Keratinocyte (primary cell): ENCODE measurements at regions not wholly inside any gene's neighbourhood (a gene's known extent, or its start where the extent isn't known, plus 50 kb on each side); places are given as distances from the start of the nearest gene placed in this dataset.

Experiments
- DNase-seq: peaks from one replicate; pipeline ENCODE4 v3.0.0-alpha.2; 2011; ENCODE audit warnings: low read depth, missing footprints, low spot score
- FAIRE-seq: peaks from 2 replicates; lab custom pipeline; 2011; peaks lifted over from hg19 to GRCh38; lab: Jason Lieb, UNC
- H2AFZ ChIP-seq: 2 replicates; pipeline ENCODE4 v1.6.0; 2012; ENCODE audit warnings: low read length, control low read depth, inconsistent platforms; ENCODE audit not compliant: control insufficient read depth
- H3K27ac ChIP-seq: 2 replicates; pipeline ENCODE4 v1.5.1; 2011; ENCODE audit warnings: low read length; ENCODE audit not compliant: control insufficient read depth, insufficient read depth
- H3K27me3 ChIP-seq: 3 replicates; pipeline ENCODE4 v1.6.0; 2011; ENCODE audit warnings: low read length; ENCODE audit not compliant: control insufficient read depth, insufficient read depth; ENCODE audit errors: extremely low read depth
- H3K36me3 ChIP-seq, 2 experiments: 2 replicates in 1 of 2; 3 replicates in 1 of 2; pipeline ENCODE4 v1.5.1; 2011; ENCODE audit warnings: low read length in 2 of 2, mild to moderate bottlenecking in 1 of 2; ENCODE audit not compliant: control insufficient read depth in 2 of 2, insufficient read depth in 2 of 2; ENCODE audit errors: extremely low read depth in 1 of 2
- H3K4me1 ChIP-seq: 3 replicates; pipeline ENCODE4 v1.5.1; 2011; ENCODE audit warnings: low read length; ENCODE audit not compliant: control insufficient read depth, insufficient read depth; ENCODE audit errors: extremely low read depth
- H3K4me2 ChIP-seq: 3 replicates; pipeline ENCODE4 v1.6.0; 2011; ENCODE audit warnings: low read depth, low read length; ENCODE audit not compliant: control insufficient read depth, insufficient read depth; ENCODE audit errors: extremely low read depth
- H3K4me3 ChIP-seq, 3 experiments: fragments of 200-600 bp in 1 of 3; sonication (generic) in 1 of 3; 2 replicates in 2 of 3; 3 replicates in 1 of 3; pipeline ENCODE4 v1.5.1; 2011 to 2016; ENCODE audit warnings: low read length in 3 of 3, mild to moderate bottlenecking in 3 of 3, control low read depth in 2 of 3, inconsistent platforms in 1 of 3, low read depth in 1 of 3, mixed read lengths in 1 of 3, mixed run types in 1 of 3, moderate library complexity in 1 of 3; ENCODE audit not compliant: control insufficient read depth in 2 of 3, insufficient read depth in 2 of 3; ENCODE audit errors: extremely low read depth in 1 of 3
- H3K79me2 ChIP-seq: 2 replicates; pipeline ENCODE4 v1.6.0; 2012; ENCODE audit warnings: low read length; ENCODE audit not compliant: control insufficient read depth, insufficient read depth
- H3K9ac ChIP-seq: 3 replicates; pipeline ENCODE4 v1.6.0; 2011; ENCODE audit warnings: low read length; ENCODE audit not compliant: control insufficient read depth, insufficient read depth; ENCODE audit errors: extremely low read depth
- H3K9me1 ChIP-seq: 3 replicates; pipeline ENCODE4 v1.6.0; 2011; ENCODE audit warnings: low read length; ENCODE audit not compliant: control insufficient read depth, insufficient read depth; ENCODE audit errors: extremely low read depth
- H3K9me3 ChIP-seq: 2 replicates; pipeline ENCODE4 v1.5.1; 2012; ENCODE audit warnings: low read depth, low read length; ENCODE audit not compliant: control insufficient read depth
- H4K20me1 ChIP-seq: 3 replicates; pipeline ENCODE4 v1.6.0; 2011; ENCODE audit warnings: low read length; ENCODE audit not compliant: control insufficient read depth, insufficient read depth; ENCODE audit errors: extremely low read depth
- EZH2 ChIP-seq: IDR thresholded peaks from one replicate; pipeline ENCODE4 v1.6.1; 2012; ENCODE audit warnings: inconsistent platforms, mild to moderate bottlenecking, low read length, moderate library complexity
- dilution Hi-C: fragments of 300-500 bp; cut with MboI; formaldehyde crosslinking; loops from one replicate; pipeline ENCODE4 v1.7.0; 2020; ENCODE audit warnings: low sequenced_read_pairs; ENCODE audit not compliant: extremely low pct_ligation_motif_present
- TF ChIP-seq, protein P1 (sequence below), 3 experiments: IDR thresholded peaks in 1 of 3; conservative IDR thresholded peaks in 1 of 3; optimal IDR thresholded peaks in 1 of 3; 2 replicates in 2 of 3; 3 replicates in 1 of 3; pipeline versions ENCODE3 to v1.5.1; 2011; ENCODE audit warnings: low read length in 3 of 3, mild to moderate bottlenecking in 3 of 3, moderate library complexity in 2 of 3, control low read depth in 1 of 3, inconsistent platforms in 1 of 3; ENCODE audit not compliant: insufficient read depth in 2 of 3; ENCODE audit errors: extremely low read depth in 1 of 3

DNA sequence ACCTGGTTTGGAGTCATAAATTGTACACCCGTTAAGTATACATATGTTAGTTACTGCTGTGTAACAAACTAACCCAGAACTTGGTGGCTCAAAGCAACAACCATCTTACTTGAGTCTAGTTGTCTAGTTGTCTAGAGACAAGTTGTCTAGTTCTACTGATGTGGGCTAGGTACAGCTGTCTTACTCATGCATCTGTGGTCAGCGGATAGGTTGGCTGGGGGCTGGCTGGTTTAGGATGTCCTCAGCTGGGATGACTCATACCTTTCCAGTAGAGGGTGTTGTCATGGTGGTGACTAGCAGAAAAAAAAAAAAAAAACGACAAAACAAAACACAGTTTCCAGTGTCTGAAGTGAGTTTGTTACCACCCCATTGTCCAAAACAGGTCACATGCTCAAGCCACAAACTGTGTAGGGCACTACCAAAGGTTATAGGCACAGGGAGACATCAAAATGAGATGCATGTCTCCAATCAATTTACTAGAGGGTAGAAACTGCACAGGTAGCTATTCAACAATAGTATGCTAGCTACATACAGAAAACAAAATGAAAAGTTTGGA lies 680.3 kb downstream of the MED13L start:
- H3K9ac ChIP-seq, result no peak overlapping the region
- H3K4me2 ChIP-seq, result no peak overlapping the region
- FAIRE-seq (no peak), DNase-seq (peak; percentile 23)
- H3K79me2 ChIP-seq, result no peaks in the 10 kb centered on the region
- H3K4me1 ChIP-seq, result no peaks in the 10 kb centered on the region
- H3K9me1 ChIP-seq, result no peaks in the 10 kb centered on the region
- no peak overlapping the region for H3K27ac ChIP-seq
- H3K27me3 ChIP-seq, result peaks cover 13% of the 10 kb centered on the region
- H2AFZ ChIP-seq, result no peak overlapping the region
- no peak for TF ChIP-seq EZH2
- TF ChIP-seq, protein P1, sequence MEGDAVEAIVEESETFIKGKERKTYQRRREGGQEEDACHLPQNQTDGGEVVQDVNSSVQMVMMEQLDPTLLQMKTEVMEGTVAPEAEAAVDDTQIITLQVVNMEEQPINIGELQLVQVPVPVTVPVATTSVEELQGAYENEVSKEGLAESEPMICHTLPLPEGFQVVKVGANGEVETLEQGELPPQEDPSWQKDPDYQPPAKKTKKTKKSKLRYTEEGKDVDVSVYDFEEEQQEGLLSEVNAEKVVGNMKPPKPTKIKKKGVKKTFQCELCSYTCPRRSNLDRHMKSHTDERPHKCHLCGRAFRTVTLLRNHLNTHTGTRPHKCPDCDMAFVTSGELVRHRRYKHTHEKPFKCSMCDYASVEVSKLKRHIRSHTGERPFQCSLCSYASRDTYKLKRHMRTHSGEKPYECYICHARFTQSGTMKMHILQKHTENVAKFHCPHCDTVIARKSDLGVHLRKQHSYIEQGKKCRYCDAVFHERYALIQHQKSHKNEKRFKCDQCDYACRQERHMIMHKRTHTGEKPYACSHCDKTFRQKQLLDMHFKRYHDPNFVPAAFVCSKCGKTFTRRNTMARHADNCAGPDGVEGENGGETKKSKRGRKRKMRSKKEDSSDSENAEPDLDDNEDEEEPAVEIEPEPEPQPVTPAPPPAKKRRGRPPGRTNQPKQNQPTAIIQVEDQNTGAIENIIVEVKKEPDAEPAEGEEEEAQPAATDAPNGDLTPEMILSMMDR (optimal IDR thresholded peaks at IDR 0.05 in 1 of 3, IDR thresholded peaks at IDR 0.05 in 1 of 3, conservative IDR thresholded peaks at IDR 0.05 in 1 of 3; ENCODE audit: extremely low read depth in 1 of 3, insufficient read depth in 2 of 3, low read length in 3 of 3), result no peak
- H3K36me3 ChIP-seq, result no peaks in the 10 kb centered on the region
- no peaks in the 10 kb centered on the region for H4K20me1 ChIP-seq
- no peak overlapping the region for H3K4me3 ChIP-seq
- dilution Hi-C loops, result no loop called here
- no peaks in the 10 kb centered on the region for H3K9me3 ChIP-seq

DNA sequence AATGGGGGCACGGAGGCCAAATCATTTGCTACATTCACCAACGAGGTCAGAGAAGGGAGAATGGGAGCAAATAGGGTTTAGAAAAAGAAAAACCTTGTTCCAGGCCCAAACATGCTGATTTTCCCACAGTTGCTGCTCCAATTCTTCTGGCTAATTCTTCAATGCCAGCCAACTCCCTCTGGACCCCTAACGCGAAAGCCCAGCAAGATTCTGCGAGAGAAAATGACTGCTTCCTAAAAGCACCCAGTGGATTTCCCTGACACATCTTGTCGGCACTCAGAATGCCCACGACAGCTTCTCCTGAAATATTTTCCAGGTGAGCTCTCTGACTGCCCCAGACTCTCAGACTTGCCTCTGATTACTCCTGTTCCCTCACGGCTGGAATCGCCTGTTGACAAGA lies 689.4 kb downstream of the MED13L start:
- Histone ChIP-seq H3K36me3 (no peaks in the 10 kb centered on the region), H3K79me2 (no peaks in the 10 kb centered on the region), H3K4me1 (peaks cover 7% of the 10 kb centered on the region), H2AFZ (no peak overlapping the region), H3K27me3 (no peaks in the 10 kb centered on the region), H3K9me3 (no peaks in the 10 kb centered on the region), H3K9ac (no peak overlapping the region), H3K4me2 (no peak overlapping the region), H3K27ac (no peak overlapping the region), H4K20me1 (no peaks in the 10 kb centered on the region), H3K9me1 (no peaks in the 10 kb centered on the region), H3K4me3 (no peak overlapping the region)
- DNase-seq, result no peak
- TF ChIP-seq, protein P1 (optimal IDR thresholded peaks at IDR 0.05 in 1 of 3, IDR thresholded peaks at IDR 0.05 in 1 of 3, conservative IDR thresholded peaks at IDR 0.05 in 1 of 3; ENCODE audit: extremely low read depth in 1 of 3, insufficient read depth in 2 of 3, low read length in 3 of 3), result no peak
- TF ChIP-seq EZH2, result no peak
- FAIRE-seq, result no peak
- dilution Hi-C loops, result no loop called here
